HG03060 (cell line): ENCODE measurements at regions not wholly inside any gene's neighbourhood (a gene's known extent, or its start where the extent isn't known, plus 50 kb on each side); places are given as distances from the start of the nearest gene placed in this dataset.

Experiments used
- ATAC-seq: cut with Tn5 transposase; IDR thresholded peaks from one replicate; pipeline ENCODE4 v1.9.1; 2021; ENCODE audit warnings: low read depth, moderate number of reproducible peaks; ENCODE audit not compliant: unreplicated experiment

DNA sequence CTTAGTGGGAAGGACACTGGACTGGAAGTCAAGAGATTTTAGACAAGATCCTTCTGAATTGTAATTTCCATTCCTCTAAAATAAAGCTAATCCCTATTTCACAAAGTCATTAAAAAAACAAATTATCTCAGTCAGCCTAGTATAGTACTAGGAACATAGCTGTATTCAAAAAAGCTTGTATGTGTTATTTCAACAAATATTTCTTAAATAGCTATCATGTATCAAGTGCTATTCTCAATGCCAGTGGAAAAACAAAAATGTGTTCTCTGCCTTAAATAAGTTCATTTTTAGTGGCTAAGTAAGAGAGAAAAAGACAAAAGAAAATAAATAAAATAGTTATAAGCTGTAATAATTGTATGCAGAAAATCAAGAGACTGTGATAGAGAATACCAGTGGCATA, 541.8 kb upstream of the CDH2 start:
- ATAC-seq, result no peak

DNA sequence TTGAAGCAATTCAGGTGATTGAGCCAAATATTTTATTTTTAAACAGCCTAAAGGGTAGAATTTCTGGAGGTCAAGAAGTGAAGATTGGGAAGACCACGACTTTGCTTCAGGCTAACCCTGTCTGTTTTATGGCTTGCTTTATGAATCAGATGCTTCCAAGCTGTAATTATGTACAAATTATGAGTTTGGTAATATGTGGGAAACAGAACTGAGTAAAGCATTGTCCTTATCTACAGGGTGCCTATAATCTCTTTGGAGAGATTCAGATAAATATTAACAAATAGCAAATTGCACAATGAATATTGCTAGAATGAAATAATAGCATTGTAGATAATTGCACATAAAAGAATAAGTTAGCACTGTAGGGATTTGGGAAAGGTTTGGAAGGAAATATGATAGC, 539.4 kb upstream of the CDH2 start:
- ATAC-seq, result no peak

DNA sequence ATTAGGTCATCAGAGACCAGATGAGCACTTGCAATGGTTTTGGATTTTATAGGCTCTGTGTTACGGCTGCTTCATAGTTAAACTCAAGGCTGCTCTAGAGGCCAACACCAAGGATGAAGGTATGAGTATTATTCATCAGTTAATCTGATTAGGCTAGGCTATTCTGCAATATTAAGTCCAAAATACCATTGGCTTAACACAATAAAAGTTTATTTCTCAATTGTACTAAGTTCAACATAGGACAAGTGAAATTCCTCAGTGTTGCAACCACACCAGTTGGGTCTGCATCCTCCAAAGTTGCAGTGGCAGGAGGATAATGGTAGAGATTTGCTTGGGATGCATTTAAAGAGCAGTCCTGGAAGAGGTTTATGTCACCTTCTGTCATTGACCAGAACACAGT, 538.3 kb upstream of the CDH2 start:
- ATAC-seq, result no peak

DNA sequence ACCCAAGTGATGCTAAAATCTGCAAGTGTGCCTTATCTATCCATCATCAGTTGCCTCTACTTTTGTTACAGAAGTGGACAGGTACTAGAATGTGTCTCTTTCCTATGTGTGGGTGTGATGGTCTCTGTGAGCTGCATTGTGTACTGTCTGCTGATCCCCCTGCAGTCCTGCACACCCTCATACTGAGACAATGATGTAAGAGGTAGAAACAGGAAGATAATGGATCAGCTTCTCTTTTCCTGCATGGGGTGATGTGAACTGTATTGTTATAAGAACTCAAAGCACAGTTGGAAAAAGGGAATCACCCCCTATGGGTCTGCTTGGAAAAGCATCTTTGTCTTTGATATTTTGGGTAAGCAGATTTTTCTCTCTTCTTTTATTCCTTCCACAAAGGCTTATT, 537.6 kb upstream of the CDH2 start:
- no peak for ATAC-seq

DNA sequence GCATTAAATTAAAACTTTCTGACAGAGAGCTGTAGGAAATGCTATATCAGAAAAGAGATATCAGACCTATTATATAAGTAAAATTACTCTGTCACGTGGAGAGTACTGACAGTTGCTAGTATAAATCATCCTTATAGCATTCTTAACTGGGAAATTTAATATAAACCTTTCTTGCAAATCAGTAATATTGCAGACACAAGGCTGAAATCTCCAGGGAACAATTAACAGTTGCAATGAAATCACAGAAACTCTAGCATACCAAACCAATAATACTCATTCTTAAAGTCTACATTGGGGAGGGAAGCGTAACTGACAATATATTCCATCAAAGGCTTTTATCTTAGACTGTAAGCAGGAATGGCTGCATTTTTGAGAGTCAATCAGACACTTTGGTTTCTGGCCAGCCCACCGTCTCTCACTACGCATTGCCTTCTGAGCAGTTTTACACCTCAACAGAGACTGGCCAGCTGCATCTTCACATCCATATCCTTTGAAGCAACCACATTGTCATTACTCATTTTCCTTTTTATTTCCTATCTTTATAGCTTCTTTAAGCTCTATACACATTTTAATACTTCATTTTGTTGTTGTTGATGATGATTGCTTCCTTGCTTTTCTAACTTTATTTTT, 536.0 kb upstream of the CDH2 start:
- no peak for ATAC-seq

DNA sequence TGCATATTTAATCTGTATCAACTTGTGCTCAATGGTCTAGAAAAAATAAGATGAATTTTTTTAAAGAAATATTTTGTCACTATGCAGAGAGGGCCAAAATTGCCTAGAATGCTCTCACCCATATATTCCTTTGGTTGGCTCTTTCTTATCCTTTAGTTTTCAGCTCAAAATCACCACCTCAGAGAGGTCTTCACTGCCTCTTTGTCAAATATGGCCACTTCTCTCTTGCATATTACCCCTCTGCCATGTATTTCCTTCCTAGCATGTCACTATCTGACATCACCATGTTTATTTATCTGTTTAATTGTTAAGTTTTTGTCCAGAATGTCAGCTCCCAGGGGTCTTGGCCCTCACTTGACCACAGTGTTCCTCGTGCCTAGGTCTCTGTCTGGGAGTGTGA, 535.2 kb upstream of the CDH2 start:
- no peak for ATAC-seq

DNA sequence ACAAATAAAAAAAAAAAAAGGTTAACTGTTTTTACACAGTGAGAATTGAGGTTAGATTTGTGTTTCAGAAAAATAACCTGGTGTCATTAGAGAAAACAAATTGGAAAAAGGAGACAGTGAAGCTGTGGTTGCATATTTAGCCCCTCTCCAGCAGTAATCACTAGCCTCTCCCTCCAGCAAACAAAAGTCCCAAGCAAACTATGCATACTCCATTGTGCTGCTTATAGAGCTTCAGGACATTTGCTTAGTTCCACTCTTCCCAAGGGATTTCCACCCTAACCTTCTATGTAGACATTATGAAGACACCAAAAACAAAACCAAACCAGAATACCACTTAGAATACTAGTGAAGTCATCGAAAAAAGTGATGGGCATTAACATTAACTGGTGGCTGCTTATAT, 534.2 kb upstream of the CDH2 start:
- no peak for ATAC-seq

DNA sequence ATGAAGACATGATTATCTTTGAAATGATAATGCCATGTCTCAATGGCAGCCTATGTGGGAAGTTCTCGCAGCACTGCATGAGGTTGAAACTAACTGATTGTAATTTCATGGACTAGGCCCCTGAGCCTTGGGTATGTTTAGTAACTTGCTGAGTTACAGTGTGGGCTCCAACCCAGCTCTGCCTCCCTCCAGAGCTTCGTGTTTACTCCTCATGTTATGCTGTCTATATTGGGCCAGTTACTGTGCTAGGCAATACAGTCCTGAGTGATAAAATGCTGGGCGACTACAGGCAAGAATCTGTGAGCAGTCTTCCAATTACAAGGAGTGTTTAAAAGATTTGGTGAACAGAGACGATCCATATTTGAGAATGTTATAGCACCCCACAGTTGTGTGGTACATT, 530.1 kb upstream of the CDH2 start:
- no peak for ATAC-seq

DNA sequence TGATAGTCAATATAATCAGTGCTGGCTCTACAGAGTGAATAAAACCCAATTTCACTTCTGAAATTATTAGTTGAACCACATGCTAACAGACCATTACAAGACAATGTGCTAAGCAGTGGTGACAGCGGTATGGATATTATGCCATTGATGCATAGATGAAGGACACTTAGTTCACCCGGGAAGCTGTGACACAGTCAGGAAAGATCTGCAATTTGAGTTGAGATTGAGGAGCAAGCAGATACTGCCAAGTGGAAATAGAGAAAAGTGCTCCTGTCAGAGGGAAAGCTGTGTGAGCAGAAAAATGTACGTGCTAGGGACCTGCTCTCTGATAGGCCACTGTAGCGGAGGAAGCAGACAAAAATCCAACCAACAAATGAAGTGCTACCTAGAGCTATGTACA, 529.5 kb upstream of the CDH2 start:
- no peak for ATAC-seq

DNA sequence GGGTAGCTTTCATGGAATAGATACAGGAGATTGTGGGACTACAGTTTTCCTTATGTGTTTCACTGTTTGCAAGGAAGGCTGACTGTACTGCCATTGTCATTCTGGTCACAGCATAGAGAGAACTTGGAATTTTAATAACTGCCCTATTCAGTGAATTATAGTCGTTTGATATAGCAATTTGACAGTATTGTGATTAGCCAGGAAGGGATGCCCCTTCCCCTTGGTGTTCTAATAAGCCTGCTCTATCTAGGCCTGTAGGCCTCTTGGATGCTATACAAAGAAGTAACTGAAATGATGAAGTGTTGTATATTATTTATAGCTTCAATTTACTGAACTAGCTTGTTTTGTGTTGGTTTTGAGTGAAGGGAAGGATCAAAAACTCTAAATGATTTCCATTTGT, 528.6 kb upstream of the CDH2 start:
- no peak for ATAC-seq

DNA sequence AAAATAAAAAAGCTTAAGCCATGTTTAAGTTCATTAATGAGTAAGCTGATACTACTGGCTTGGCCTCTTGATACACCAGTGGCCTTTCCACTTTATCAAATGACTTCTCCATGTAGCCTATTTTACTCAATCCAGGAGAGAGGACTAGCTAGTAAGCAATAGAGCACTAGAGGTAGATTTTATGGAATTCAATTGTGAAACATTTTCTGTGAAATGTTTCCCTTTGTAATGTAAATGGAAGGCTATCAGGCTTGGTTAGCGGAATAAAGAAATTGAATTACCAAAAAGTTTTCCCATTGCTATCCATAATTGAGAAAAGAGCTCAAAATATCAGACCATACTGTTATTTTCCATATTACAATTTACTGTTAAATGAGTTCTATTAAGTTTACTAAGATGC, 515.4 kb upstream of the CDH2 start:
- no peak for ATAC-seq

DNA sequence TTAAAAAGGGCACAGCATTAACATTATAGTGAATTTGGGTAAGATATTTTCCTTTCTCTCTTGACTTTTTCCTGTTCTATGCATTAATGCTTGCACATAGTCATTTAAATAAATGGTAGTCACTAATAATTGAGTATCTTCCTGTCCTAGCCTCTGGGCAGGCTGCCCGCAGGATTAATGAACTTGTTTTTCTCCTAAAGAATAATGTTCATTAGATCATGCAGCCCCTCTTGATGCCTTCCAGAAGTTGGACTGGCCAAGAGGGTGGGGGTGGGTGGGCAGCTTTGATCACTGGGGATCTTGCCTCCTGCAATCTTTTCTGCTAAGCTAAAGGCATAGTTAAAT, 514.5 kb upstream of the CDH2 start:
- no peak for ATAC-seq

DNA sequence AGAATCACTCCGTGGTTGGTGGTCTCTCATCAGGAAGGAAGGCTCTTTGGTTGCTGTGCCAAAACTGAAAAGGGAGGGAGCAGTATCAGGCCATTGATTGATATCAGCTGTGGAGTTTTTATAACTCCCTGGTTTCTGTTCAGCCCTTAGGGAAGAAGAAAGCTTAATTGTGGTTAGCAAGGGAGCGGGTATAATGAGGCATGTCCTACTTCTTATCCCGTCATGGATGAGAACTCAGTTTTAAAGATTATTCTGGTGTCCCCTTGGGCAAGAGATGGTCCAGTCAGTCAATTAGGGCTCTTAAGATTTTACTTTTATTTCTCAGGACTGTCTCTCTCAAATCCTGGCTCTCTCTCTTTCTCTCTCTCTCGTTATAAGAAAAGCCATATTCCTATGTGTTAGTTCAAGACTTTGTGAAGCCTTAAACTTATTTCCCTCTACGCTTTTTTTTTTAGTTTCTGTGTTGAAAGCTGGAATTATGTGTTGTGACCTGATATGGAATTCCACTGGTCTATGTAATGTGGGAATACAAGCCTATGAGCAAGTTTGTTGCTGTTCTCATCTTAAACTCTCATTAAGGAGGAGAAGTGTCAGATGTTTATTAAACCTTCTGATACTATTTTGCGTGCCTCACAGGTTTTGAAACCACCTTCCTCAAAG, 514.0 kb upstream of the CDH2 start:
- no peak for ATAC-seq

DNA sequence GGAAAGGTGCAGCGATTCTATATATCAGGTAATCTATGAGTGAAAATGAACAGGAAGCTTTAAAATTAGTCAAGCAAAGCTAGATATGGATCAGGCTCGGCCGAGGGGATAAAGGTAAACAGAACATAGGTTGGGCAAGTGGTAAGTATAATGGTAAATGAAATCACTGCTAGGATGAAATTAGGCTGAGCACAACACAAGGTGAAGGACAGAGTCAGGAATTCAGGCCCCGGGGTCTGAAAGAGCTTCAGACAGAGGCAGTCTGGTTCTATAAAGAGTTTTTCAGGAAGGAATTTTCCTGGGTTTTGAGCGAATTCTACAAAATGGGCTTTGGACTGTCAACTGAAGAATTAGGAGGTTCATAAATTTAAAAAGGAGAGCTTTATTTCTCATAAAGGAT, 513.2 kb upstream of the CDH2 start:
- no peak for ATAC-seq

DNA sequence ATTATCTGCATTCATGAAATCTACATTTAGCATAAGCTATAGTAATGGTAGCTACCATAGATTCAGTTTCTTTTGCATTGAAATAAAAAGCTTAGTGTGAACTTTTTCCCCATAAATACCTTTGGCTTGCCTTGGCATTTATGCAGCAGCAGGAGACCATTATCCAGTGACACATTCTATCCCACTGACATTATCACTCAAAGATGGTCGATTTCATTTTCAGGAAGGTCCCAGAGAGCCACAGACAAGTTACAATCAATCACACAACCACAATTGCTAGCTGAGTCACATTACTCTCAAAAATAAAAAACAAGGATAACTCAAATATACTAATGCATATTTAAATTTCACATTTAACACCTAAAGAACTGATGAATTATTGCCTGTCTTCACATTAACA, 512.7 kb upstream of the CDH2 start:
- no peak for ATAC-seq

DNA sequence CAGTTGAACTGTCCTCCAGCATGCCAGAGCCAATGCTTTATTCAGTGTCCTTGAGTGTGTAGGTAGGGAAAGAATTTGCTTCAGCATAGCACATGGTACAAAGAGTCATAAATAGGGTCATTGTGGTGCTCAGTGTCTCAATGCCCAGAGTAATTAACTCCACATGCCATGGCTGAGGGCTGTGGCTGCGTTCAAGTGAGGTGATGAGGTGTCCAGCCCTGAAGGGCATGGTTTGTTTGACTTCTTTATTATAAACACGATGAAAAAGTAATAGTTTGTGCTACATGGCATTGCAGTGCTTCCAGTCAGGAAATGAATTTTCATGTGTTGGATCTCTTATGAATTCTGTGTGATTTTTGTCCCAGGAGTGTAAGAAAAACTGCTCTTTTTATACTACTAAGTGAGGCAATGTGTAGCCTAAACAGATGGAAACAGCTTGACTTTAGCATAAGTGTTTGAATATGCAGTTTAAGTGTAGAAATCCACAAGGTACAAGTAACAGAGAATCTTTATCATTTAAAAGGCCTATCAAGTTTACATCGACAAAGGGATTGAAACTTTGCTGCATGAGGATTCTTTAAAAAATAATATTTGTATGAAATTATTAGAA, 507.9 kb upstream of the CDH2 start:
- ATAC-seq, result no peak

DNA sequence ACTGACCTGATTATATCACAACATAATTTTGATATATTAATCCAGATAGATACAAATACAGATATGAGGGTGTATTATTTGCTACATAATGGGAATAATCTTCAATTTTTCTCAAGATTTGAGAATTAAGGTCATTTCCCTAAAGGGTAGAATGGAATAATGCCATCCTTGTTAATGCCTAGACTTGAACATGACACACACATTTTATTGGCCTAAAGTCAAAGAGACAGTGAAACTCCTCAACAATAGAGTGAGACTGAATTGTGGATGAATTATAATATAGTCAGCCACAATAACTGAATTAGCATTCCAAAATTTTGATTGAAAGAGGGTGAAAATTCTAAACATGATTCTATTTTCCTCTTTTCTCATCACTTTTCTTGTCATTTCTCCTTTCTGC, 506.0 kb upstream of the CDH2 start:
- no peak for ATAC-seq

DNA sequence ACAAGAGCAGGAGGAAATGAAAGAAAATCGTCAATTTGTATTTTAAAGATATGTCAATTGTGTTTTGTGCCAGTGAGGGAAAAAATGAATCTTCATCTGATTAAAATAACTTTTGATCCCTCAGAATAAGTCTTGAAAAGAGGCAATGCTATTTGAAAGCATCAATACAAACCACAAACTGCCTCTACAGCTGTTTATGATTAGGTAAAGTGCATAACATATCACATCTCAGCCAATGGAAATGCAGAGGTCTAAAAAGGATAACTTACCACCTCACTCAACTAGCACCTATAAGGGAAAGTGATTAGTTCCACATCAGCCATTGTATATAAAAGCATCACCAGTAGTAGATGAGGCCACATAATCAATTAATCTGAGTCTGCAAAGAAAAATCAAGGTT, 492.2 kb upstream of the CDH2 start:
- no peak for ATAC-seq

DNA sequence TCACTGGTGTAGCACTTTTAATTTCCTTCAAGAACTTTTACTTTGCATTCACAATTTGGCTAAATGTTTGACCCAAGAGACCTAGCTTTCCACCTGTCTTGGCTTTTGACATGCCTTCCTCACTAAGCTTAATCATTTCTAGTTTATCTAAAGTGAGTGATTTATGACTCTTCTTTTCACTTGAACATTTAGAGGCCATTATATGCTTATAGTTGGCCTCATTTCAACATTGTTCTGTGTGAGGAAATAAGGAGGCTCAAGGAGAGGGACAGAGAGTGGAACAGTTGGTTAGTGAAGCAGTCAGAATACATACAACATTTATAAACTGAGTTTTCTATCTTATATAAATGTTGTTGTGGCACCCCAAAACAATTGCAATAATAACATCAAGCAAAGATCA, 489.3 kb upstream of the CDH2 start:
- ATAC-seq, result no peak

DNA sequence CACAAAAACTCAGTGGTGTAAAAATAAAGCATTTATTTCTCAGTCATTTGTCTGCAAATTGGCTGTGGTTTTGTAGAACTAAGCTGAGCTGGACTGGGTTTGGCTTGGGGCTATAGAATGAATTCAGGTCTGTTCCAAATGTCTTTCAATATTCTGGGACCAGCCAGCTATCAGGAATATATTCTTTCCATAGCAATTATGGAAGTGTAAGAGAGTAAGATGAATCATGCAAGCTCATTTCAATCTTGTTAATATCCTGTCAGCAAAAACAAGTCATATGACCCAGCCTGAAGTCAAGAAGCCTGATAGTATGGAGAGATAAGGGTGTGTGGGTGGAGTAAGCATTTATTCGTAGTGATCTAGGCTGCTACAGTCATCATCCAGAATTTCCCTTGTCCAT, 481.0 kb upstream of the CDH2 start:
- no peak for ATAC-seq

DNA sequence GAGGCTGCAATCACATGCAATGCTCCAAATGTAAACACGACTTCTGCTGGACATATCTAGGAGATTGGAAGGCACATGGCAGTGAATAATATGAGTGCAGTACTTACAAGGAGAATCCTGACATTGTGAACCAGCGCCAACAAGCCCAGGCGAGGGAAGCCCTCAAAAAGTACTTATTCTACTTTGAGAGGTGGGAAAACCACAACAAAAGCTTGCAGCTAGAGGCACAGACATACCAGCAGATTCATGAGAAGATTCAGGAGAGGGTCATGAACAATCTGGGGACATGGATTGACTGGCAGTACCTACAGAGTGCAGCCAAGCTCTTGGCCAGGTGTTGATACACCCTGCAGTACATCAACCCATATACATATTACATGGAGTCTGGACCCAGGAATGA, 475.7 kb upstream of the CDH2 start:
- ATAC-seq, result no peak

DNA sequence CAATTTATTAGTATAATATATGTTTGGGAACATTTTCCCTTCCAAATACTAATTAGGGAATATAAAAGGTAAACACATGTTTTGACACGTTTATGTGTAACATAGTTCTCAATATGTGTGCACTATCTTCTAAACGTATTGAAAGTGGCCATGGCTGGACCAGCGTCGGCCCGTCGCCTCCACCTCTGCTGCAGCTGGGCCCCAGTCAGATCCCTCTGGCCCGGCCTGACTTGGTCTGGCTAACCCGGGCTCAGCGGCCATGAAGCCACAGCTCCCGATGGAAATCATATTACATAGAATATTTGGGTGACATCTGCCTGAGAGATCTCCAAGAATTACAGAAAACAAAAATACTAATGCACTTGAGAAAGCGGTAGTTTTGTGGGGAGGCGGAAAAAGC, 474.4 kb upstream of the CDH2 start:
- no peak for ATAC-seq

DNA sequence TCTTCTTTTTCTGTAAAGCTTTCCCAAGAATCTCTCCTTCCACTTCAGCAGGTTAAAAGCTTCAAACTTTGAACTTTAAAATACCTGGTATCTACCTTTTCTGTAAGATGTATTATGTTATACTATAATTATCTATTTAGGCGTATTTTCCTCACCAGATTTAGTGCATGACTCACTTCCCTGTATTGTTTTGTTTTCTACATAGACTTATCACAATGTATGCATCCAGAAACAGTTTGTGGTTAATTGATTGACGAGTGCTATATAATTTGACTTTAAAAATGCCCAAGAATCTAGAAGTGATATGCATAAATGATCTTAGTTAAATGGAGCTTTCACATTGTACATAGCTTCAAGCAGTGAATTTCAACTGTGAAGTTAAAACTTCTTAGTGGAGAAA, 473.9 kb upstream of the CDH2 start:
- no peak for ATAC-seq
